Neural progenitor cell (in vitro differentiated cells): ENCODE measurements at regions not wholly inside any gene's neighbourhood (a gene's known extent, or its start where the extent isn't known, plus 50 kb on each side); places are given as distances from the start of the nearest gene placed in this dataset.

ENCODE experiments used
- DNase-seq: peaks from one replicate; pipeline ENCODE4 v3.0.0-alpha.2; 2016; ENCODE audit warnings: low spot score
- H2AFZ ChIP-seq: fragments of 200-600 bp; sonication (generic); replicated peaks from 2 replicates; pipeline ENCODE4 v1.6.1; 2016; ENCODE audit warnings: antibody characterized with exemption
- H3F3A ChIP-seq: fragments of 200-600 bp; sonication (generic); 2 replicates; pipeline ENCODE4 v1.6.1; 2016; ENCODE audit warnings: antibody characterized with exemption, low read depth
- H3K27ac ChIP-seq: fragments of 200-600 bp; sonication (generic); 2 replicates; pipeline ENCODE4 v1.5.1; 2016; ENCODE audit warnings: mild to moderate bottlenecking
- H3K27me3 ChIP-seq: fragments of 200-600 bp; sonication (generic); 2 replicates; pipeline ENCODE4 v1.6.1; 2016; ENCODE audit warnings: mild to moderate bottlenecking, moderate library complexity
- H3K36me3 ChIP-seq: fragments of 200-600 bp; sonication (generic); 2 replicates; pipeline ENCODE4 v1.5.1; 2016
- H3K4me1 ChIP-seq: fragments of 200-600 bp; sonication (generic); 2 replicates; pipeline ENCODE4 v1.6.1; 2016; ENCODE audit warnings: mixed run types
- H3K4me2 ChIP-seq: fragments of 200-600 bp; sonication (generic); 2 replicates; pipeline ENCODE4 v1.6.1; 2016
- H3K4me3 ChIP-seq: fragments of 200-600 bp; sonication (generic); 2 replicates; pipeline ENCODE4 v1.5.1; 2016
- H3K79me2 ChIP-seq: fragments of 200-600 bp; sonication (generic); 2 replicates; pipeline ENCODE4 v1.6.1; 2016; ENCODE audit warnings: low read depth
- H3K9ac ChIP-seq: fragments of 200-600 bp; sonication (generic); 2 replicates; pipeline ENCODE4 v1.6.1; 2016
- H3K9me3 ChIP-seq: fragments of 200-600 bp; sonication (generic); 2 replicates; pipeline ENCODE4 v1.5.1; 2016; ENCODE audit warnings: low read depth
- H4K20me1 ChIP-seq: fragments of 200-600 bp; sonication (generic); 2 replicates; pipeline ENCODE4 v1.6.1; 2016; ENCODE audit warnings: low read depth
- H3K27ac Mint-ChIP-seq: 3 replicates; pipeline ENCODE4 v1.8.0; 2021; ENCODE audit warnings: mixed read lengths
- H3K27me3 Mint-ChIP-seq: 2 replicates; pipeline ENCODE4 v1.8.0; 2022; ENCODE audit warnings: low read depth, mild to moderate bottlenecking, inconsistent platforms, moderate library complexity, mixed read lengths; ENCODE audit not compliant: insufficient read depth
- H3K36me3 Mint-ChIP-seq: 3 replicates; pipeline ENCODE4 v1.8.0; 2021; ENCODE audit warnings: mixed read lengths
- H3K4me1 Mint-ChIP-seq: 3 replicates; pipeline ENCODE4 v1.8.0; 2021; ENCODE audit warnings: mixed read lengths
- H3K4me3 Mint-ChIP-seq: 3 replicates; pipeline ENCODE4 v1.8.0; 2021; ENCODE audit warnings: mild to moderate bottlenecking, moderate library complexity, mixed read lengths
- H3K9me3 Mint-ChIP-seq: 3 replicates; pipeline ENCODE4 v1.8.0; 2020; ENCODE audit warnings: mixed read lengths
- CTCF ChIP-seq: fragments of 200-600 bp; sonication (generic); IDR thresholded peaks from 2 replicates; pipeline ENCODE4 v1.5.1; 2017; ENCODE audit warnings: antibody characterized with exemption, mild to moderate bottlenecking
- EZH2 ChIP-seq: fragments of 200-600 bp; sonication (generic); IDR thresholded peaks from 2 replicates; pipeline ENCODE4 v1.6.1; 2017; ENCODE audit warnings: antibody characterized with exemption, mild to moderate bottlenecking, moderate library complexity
- EZH2phosphoT487 ChIP-seq: fragments of 200-600 bp; sonication (generic); IDR thresholded peaks from 2 replicates; pipeline ENCODE4 v1.6.1; 2017; ENCODE audit warnings: antibody characterized with exemption

DNA sequence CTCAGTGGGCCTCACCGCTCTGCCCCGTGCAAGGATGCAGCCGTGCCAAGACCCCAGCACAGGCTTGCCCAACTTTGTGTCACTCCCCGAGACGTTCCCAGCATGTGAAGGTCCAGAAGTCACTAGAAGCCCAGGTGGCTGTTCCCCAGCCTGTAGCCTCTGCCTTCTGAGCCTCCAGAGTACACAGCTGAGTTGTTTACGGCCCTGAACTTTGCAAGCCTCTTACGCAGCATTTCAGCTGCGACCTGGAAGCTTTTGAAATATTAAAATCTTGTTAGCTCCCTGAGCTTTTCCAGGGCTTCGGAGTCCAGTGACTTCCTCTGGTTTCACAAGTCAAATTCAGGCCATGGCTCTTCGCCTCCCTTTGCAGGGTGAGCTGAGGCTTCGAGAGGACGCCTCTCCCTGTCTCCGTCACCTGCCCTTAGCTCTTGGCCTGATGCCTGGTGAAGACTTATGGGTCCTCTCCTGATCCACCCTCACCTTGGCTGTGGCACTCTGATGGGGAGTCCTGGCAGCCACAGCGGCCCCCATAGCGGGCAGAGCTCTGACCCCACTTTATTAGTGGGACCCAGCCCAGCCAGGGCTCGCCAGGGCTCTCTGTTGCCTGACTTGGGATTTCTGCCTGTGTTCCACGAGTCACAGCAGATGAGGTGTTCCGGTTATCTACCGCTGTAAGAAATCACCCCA lies 76.5 kb upstream of the HPCAL1 start:
- Histone ChIP-seq H3K36me3 (no peaks in the 10 kb centered on the region), H3F3A (peaks cover 4% of the 10 kb centered on the region), H3K4me2 (no peak overlapping the region), H3K27ac (no peak overlapping the region), H3K4me3 (no peak overlapping the region), H3K9ac (no peak overlapping the region), H3K79me2 (no peaks in the 10 kb centered on the region), H4K20me1 (no peaks in the 10 kb centered on the region), H3K9me3 (no peaks in the 10 kb centered on the region), H2AFZ (no peak overlapping the region), H3K4me1 (peaks cover 9% of the 10 kb centered on the region), H3K27me3 (no peaks in the 10 kb centered on the region)
- Mint-ChIP-seq H3K4me1 (peaks cover 47% of the 10 kb centered on the region), H3K4me3 (no peak overlapping the region), H3K9me3 (peaks cover 2% of the 10 kb centered on the region), H3K27me3 (peaks cover 16% of the 10 kb centered on the region), H3K27ac (no peak overlapping the region), H3K36me3 (no peaks in the 10 kb centered on the region)
- no peak for TF ChIP-seq EZH2
- no peak for TF ChIP-seq EZH2phosphoT487
- no peak for TF ChIP-seq CTCF
- DNase-seq: peak; percentile 1

GRCh38 chr2:10228611-10229365 lies 73.9 kb upstream of the HPCAL1 start:
- Histone ChIP-seq H3K4me1 (peaks cover 9% of the 10 kb centered on the region), H3K27ac (no peak overlapping the region), H3K4me2 (no peak overlapping the region), H3K9ac (no peak overlapping the region), H4K20me1 (no peaks in the 10 kb centered on the region), H3F3A (peaks cover 4% of the 10 kb centered on the region), H3K9me3 (no peaks in the 10 kb centered on the region), H3K4me3 (no peak overlapping the region), H3K79me2 (no peaks in the 10 kb centered on the region), H2AFZ (no peak overlapping the region), H3K27me3 (no peaks in the 10 kb centered on the region), H3K36me3 (no peaks in the 10 kb centered on the region)
- Mint-ChIP-seq H3K36me3 (no peaks in the 10 kb centered on the region), H3K4me1 (peaks cover 36% of the 10 kb centered on the region), H3K9me3 (peaks cover 2% of the 10 kb centered on the region), H3K27ac (peak overlapping the region; percentile 23), H3K4me3 (peak overlapping the region; percentile 60), H3K27me3 (peaks cover 20% of the 10 kb centered on the region)
- DNase-seq: peak; percentile 6
- TF ChIP-seq CTCF (no peak), EZH2phosphoT487 (no peak), EZH2 (no peak)

- Mint-ChIP-seq H3K27ac (no peak overlapping the region), H3K27me3 (peaks cover 21% of the 10 kb centered on the region), H3K36me3 (no peaks in the 10 kb centered on the region), H3K9me3 (peaks cover 2% of the 10 kb centered on the region), H3K4me3 (no peak overlapping the region), H3K4me1 (peaks cover 36% of the 10 kb centered on the region)
- no peak overlapping the region for H3K9ac ChIP-seq
- H3K4me3 ChIP-seq: no peak overlapping the region
- H3K4me1 ChIP-seq: peaks cover 9% of the 10 kb centered on the region
- H3K36me3 ChIP-seq: no peaks in the 10 kb centered on the region
- no peak overlapping the region for H3K4me2 ChIP-seq
- no peaks in the 10 kb centered on the region for H3K79me2 ChIP-seq
- H3K9me3 ChIP-seq: no peaks in the 10 kb centered on the region
- H4K20me1 ChIP-seq: no peaks in the 10 kb centered on the region
- TF ChIP-seq EZH2: no peak
- no peak for TF ChIP-seq EZH2phosphoT487
- TF ChIP-seq CTCF: no peak
- H2AFZ ChIP-seq: no peak overlapping the region
- peaks cover 4% of the 10 kb centered on the region for H3F3A ChIP-seq
- DNase-seq: peak; percentile 0
- H3K27me3 ChIP-seq: no peaks in the 10 kb centered on the region
- H3K27ac ChIP-seq: no peak overlapping the region
These were observed 73.1 kb upstream of the HPCAL1 start for GRCh38 chr2:10229462-10230099.
